ENCODE measurements at regions not wholly inside any gene's neighbourhood (a gene's known extent, or its start where the extent isn't known, plus 50 kb on each side); places are given as distances from the start of the nearest gene placed in this dataset.

- TF ChIP-seq CTCF (IDR thresholded peaks at IDR 0.05; ENCODE audit: low read depth, low read length) (no peak), POLR2A (IDR thresholded peaks at IDR 0.05; ENCODE audit: extremely low read depth, insufficient read length) (no peak), MYC (IDR thresholded peaks at IDR 0.05; ENCODE audit: low read depth, low read length) (no peak)
Observed at GRCh38 chrX:131801911-131802310, 221.2 kb upstream of the STK26 start.

Data from NB4 (cell line).